CD4-positive, CD25-positive, alpha-beta regulatory T cell (primary cell): ENCODE measurements at regions not wholly inside any gene's neighbourhood (a gene's known extent, or its start where the extent isn't known, plus 50 kb on each side); places are given as distances from the start of the nearest gene placed in this dataset.
"Not testable (repeated sequence)": the region's sequence is repeated elsewhere in the genome, so short reads cannot be mapped to it uniquely, and the experiment has no call there.

Experiments
- ATAC-seq, 2 donors: fragments of 150-1000 bp; cut with Tn5 transposase; one replicate each; pipeline ENCODE4 v1.10.0; 2021; ENCODE audit warnings: low read depth in 2 of 2, moderate number of reproducible peaks in 2 of 2, moderate library complexity in 1 of 2
- DNase-seq, 3 donors: peaks; one replicate each; pipeline versions ENCODE4 v3.0.0 to v3.0.0-alpha.2; 2012 to 2022; ENCODE audit warnings: mixed read lengths in 1 of 3
- H3K27ac ChIP-seq: one replicate; pipeline ENCODE4 v1.7.0; 2013; ENCODE audit warnings: mild to moderate bottlenecking, low read length; ENCODE audit not compliant: insufficient read depth, poor library complexity, severe bottlenecking
- H3K27me3 ChIP-seq: one replicate; pipeline ENCODE4 v1.7.0; 2013; ENCODE audit warnings: low read length; ENCODE audit not compliant: control insufficient read depth, insufficient read depth
- H3K36me3 ChIP-seq: one replicate; pipeline ENCODE4 v1.7.0; 2013; ENCODE audit warnings: mild to moderate bottlenecking, low read length, moderate library complexity; ENCODE audit not compliant: control insufficient read depth, insufficient read depth
- H3K4me1 ChIP-seq: 2 replicates; pipeline ENCODE4 v1.7.0; 2013; ENCODE audit warnings: mild to moderate bottlenecking, low read length; ENCODE audit not compliant: insufficient read depth, control insufficient read depth, poor library complexity, severe bottlenecking
- H3K4me3 ChIP-seq: one replicate; pipeline ENCODE4 v1.7.0; 2013; ENCODE audit warnings: low read depth, mild to moderate bottlenecking, low read length, moderate library complexity
- H3K9me3 ChIP-seq, 2 experiments: 1 replicate in 1 of 2; 2 replicates in 1 of 2; pipeline ENCODE4 v1.7.0; 2013; ENCODE audit warnings: low read length in 2 of 2, mild to moderate bottlenecking in 1 of 2, moderate library complexity in 1 of 2; ENCODE audit not compliant: control insufficient read depth in 2 of 2
- H3K27ac Mint-ChIP-seq, 3 donors: one replicate each; pipeline ENCODE4 v1.8.0; 2020 to 2022; ENCODE audit warnings: mild to moderate bottlenecking in 3 of 3, mixed read lengths in 3 of 3, moderate library complexity in 2 of 3
- H3K27me3 Mint-ChIP-seq: one replicate; pipeline ENCODE4 v1.8.0; 2022; ENCODE audit warnings: mild to moderate bottlenecking, mixed read lengths
- H3K36me3 Mint-ChIP-seq: one replicate; pipeline ENCODE4 v1.8.0; 2020; ENCODE audit warnings: mixed read lengths
- H3K4me1 Mint-ChIP-seq, 4 donors: one replicate each; pipeline ENCODE4 v1.8.0; 2020 to 2022; ENCODE audit warnings: mixed read lengths in 4 of 4, mild to moderate bottlenecking in 1 of 4
- H3K4me3 Mint-ChIP-seq, 4 donors: one replicate each; pipeline ENCODE4 v1.8.0; 2020 to 2022; ENCODE audit warnings: mild to moderate bottlenecking in 4 of 4, mixed read lengths in 4 of 4, moderate library complexity in 3 of 4
- H3K9me3 Mint-ChIP-seq, 7 donors: one replicate each; pipeline ENCODE4 v1.8.0; 2020 to 2022; ENCODE audit warnings: mixed read lengths in 7 of 7, mild to moderate bottlenecking in 3 of 7, moderate library complexity in 2 of 7

DNA sequence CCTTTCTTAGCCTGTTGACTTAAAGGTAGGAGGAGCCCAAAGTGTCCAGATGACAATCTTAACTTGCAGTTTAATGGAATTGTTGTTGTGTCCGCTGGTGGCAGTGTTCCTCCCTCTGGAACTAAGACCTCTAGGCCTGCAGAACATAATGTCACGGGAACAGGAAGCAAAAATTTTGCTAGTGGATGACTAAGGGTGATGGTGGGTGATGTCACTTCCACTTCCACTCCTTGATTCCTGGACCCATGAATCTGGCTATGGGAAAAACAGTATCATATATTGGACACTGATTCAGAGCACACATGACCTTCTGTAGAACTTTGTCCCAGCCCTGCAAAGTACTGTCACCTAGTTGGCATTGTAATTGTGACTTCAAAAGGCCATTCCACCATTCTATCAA, 263.9 kb upstream of the TECRL start:
- H3K4me3 ChIP-seq, H3K4me3 Mint-ChIP-seq: not testable (repeated sequence)

GRCh38 chr4:64670647-64671046, 261.4 kb upstream of the TECRL start:
- H3K27me3 Mint-ChIP-seq: no peaks in the 10 kb centered on the region
- no peak overlapping the region for H3K4me3 Mint-ChIP-seq
- H3K9me3 Mint-ChIP-seq: peaks cover 0 to 15% (median 7%) of the 10 kb centered on the region in 7 donors
- Histone ChIP-seq H3K4me3 (no peak overlapping the region), H3K27me3 (no peaks in the 10 kb centered on the region), H3K9me3 (peaks cover 0 to under 1% of the 10 kb centered on the region in 2 experiments), H3K36me3 (no peaks in the 10 kb centered on the region), H3K4me1 (no peaks in the 10 kb centered on the region), H3K27ac (no peak overlapping the region)
- DNase-seq (no peak), ATAC-seq (no peak)
- H3K27ac Mint-ChIP-seq: no peak overlapping the region
- H3K4me1 Mint-ChIP-seq: no peaks in the 10 kb centered on the region
- H3K36me3 Mint-ChIP-seq: no peaks in the 10 kb centered on the region

More for the DNA sequence above, 263.9 kb upstream of the TECRL start:
- not testable (repeated sequence) for H3K27me3 Mint-ChIP-seq, H3K4me1 Mint-ChIP-seq, H3K27ac Mint-ChIP-seq, DNase-seq, H3K4me1 ChIP-seq, H3K27me3 ChIP-seq, ATAC-seq, H3K27ac ChIP-seq, H3K9me3 ChIP-seq, H3K36me3 Mint-ChIP-seq, H3K36me3 ChIP-seq
- H3K9me3 Mint-ChIP-seq: peaks cover 0 to 23% (median 9%) of the 10 kb centered on the region in 7 donors

- no peaks in the 10 kb centered on the region for H3K9me3 ChIP-seq
- Mint-ChIP-seq H3K4me1 (no peaks in the 10 kb centered on the region), H3K9me3 (peaks cover 0 to 9% (median 5%) of the 10 kb centered on the region in 7 donors), H3K27ac (no peak overlapping the region), H3K36me3 (no peaks in the 10 kb centered on the region), H3K27me3 (no peaks in the 10 kb centered on the region), H3K4me3 (no peak overlapping the region)
- DNase-seq (no peak), ATAC-seq (no peak)
- H3K4me3 ChIP-seq: no peak overlapping the region
- no peaks in the 10 kb centered on the region for H3K36me3 ChIP-seq
- H3K27me3 ChIP-seq: no peaks in the 10 kb centered on the region
- no peaks in the 10 kb centered on the region for H3K4me1 ChIP-seq
- H3K27ac ChIP-seq: no peak overlapping the region
Measured at GRCh38 chr4:64643841-64644240, 234.6 kb upstream of the TECRL start.

- Mint-ChIP-seq H3K36me3 (no peaks in the 10 kb centered on the region), H3K9me3 (peaks cover 0 to 12% (median 3%) of the 10 kb centered on the region in 7 donors), H3K27ac (no peak overlapping the region), H3K27me3 (no peaks in the 10 kb centered on the region), H3K4me1 (no peaks in the 10 kb centered on the region), H3K4me3 (no peak overlapping the region)
- DNase-seq (no peak), ATAC-seq (no peak)
- Histone ChIP-seq H3K9me3 (no peaks in the 10 kb centered on the region), H3K36me3 (no peaks in the 10 kb centered on the region), H3K4me1 (no peaks in the 10 kb centered on the region), H3K27me3 (no peaks in the 10 kb centered on the region), H3K27ac (no peak overlapping the region), H3K4me3 (no peak overlapping the region)
Measured at GRCh38 chr4:64642936-64643335, 233.7 kb upstream of the TECRL start.

- H3K9me3 Mint-ChIP-seq: peaks cover 0 to 12% (median 2%) of the 10 kb centered on the region in 7 donors
- H3K36me3 Mint-ChIP-seq, ATAC-seq, H3K36me3 ChIP-seq, H3K9me3 ChIP-seq, H3K27ac Mint-ChIP-seq, DNase-seq, H3K27me3 Mint-ChIP-seq, H3K27ac ChIP-seq, H3K4me3 ChIP-seq, H3K4me1 Mint-ChIP-seq, H3K4me1 ChIP-seq, H3K4me3 Mint-ChIP-seq, H3K27me3 ChIP-seq: not testable (repeated sequence)
Measured at GRCh38 chr4:64640402-64640801, 231.2 kb upstream of the TECRL start.

GRCh38 chr4:64625438-64625837, 216.2 kb upstream of the TECRL start:
- Mint-ChIP-seq H3K4me3 (no peak overlapping the region), H3K36me3 (no peaks in the 10 kb centered on the region), H3K4me1 (no peaks in the 10 kb centered on the region), H3K9me3 (peaks cover 0 to 15% (median 6%) of the 10 kb centered on the region in 7 donors), H3K27me3 (no peaks in the 10 kb centered on the region), H3K27ac (no peak overlapping the region)
- Histone ChIP-seq H3K9me3 (no peaks in the 10 kb centered on the region), H3K27me3 (no peaks in the 10 kb centered on the region), H3K27ac (no peak overlapping the region), H3K36me3 (no peaks in the 10 kb centered on the region), H3K4me1 (no peaks in the 10 kb centered on the region), H3K4me3 (no peak overlapping the region)
- DNase-seq: no peak
- no peak for ATAC-seq

- Mint-ChIP-seq H3K27me3 (no peaks in the 10 kb centered on the region), H3K9me3 (peaks cover 0 to 5% (median 4%) of the 10 kb centered on the region in 7 donors), H3K4me3 (no peak overlapping the region), H3K4me1 (no peaks in the 10 kb centered on the region), H3K27ac (no peak overlapping the region), H3K36me3 (no peaks in the 10 kb centered on the region)
- Histone ChIP-seq H3K4me1 (no peaks in the 10 kb centered on the region), H3K9me3 (no peaks in the 10 kb centered on the region), H3K36me3 (no peaks in the 10 kb centered on the region), H3K27ac (no peak overlapping the region), H3K4me3 (no peak overlapping the region), H3K27me3 (no peaks in the 10 kb centered on the region)
- DNase-seq (no peak), ATAC-seq (no peak)
Measured at GRCh38 chr4:64617800-64618199, 208.6 kb upstream of the TECRL start.

GRCh38 chr4:64614276-64614675, 205.0 kb upstream of the TECRL start:
- DNase-seq: no peak
- H3K36me3 Mint-ChIP-seq: no peaks in the 10 kb centered on the region
- no peak for ATAC-seq
- H3K27me3 Mint-ChIP-seq: no peaks in the 10 kb centered on the region
- no peaks in the 10 kb centered on the region for H3K36me3 ChIP-seq
- H3K4me3 Mint-ChIP-seq: no peak overlapping the region
- no peaks in the 10 kb centered on the region for H3K9me3 ChIP-seq
- H3K9me3 Mint-ChIP-seq: peaks cover 0 to 7% (median 3%) of the 10 kb centered on the region in 7 donors
- no peak overlapping the region for H3K27ac Mint-ChIP-seq
- H3K4me1 Mint-ChIP-seq: no peaks in the 10 kb centered on the region
- H3K27me3 ChIP-seq: no peaks in the 10 kb centered on the region
- H3K27ac ChIP-seq: no peak overlapping the region
- no peak overlapping the region for H3K4me3 ChIP-seq
- no peaks in the 10 kb centered on the region for H3K4me1 ChIP-seq
